OCI-LY1 (cell line): ENCODE measurements at regions not wholly inside any gene's neighbourhood (a gene's known extent, or its start where the extent isn't known, plus 50 kb on each side); places are given as distances from the start of the nearest gene placed in this dataset.

Experiments used
- H2AFZ ChIP-seq: fragments of 200-600 bp; sonication (generic), shearing (Covaris generic); 2 replicates; pipeline ENCODE4 v1.6.0; 2014; ENCODE audit warnings: antibody characterized with exemption, mild to moderate bottlenecking, low read length
- H3F3A ChIP-seq: fragments of 200-600 bp; sonication (generic), shearing (Covaris generic); 2 replicates; pipeline ENCODE4 v1.6.0; 2014; ENCODE audit warnings: mild to moderate bottlenecking, antibody characterized with exemption, low read length, moderate library complexity; ENCODE audit not compliant: insufficient read depth
- H3K27ac ChIP-seq: fragments of 200-600 bp; sonication (generic); 2 replicates; pipeline ENCODE4 v1.5.1; 2014; ENCODE audit warnings: low read length, mixed run types, mild to moderate bottlenecking, low read depth; ENCODE audit not compliant: poor library complexity, severe bottlenecking
- H3K27me3 ChIP-seq: fragments of 200-600 bp; sonication (generic); 2 replicates; pipeline ENCODE4 v1.6.0; 2014; ENCODE audit warnings: antibody characterized with exemption, mild to moderate bottlenecking, low read length, moderate library complexity; ENCODE audit not compliant: insufficient read depth
- H3K36me3 ChIP-seq: fragments of 200-600 bp; sonication (generic); 2 replicates; pipeline ENCODE4 v1.6.1; 2014; ENCODE audit warnings: mild to moderate bottlenecking, antibody characterized with exemption, low read length, moderate library complexity, mixed read lengths; ENCODE audit not compliant: insufficient read depth
- H3K4me1 ChIP-seq: fragments of 200-600 bp; sonication (generic); 2 replicates; pipeline ENCODE4 v1.5.1; 2014; ENCODE audit warnings: mild to moderate bottlenecking, low read length, moderate library complexity; ENCODE audit not compliant: insufficient read depth, severe bottlenecking
- H3K4me2 ChIP-seq: fragments of 200-600 bp; sonication (generic), shearing (Covaris generic); 2 replicates; pipeline ENCODE4 v1.6.1; 2014; ENCODE audit warnings: low read length
- H3K4me3 ChIP-seq: fragments of 200-600 bp; sonication (generic); 2 replicates; pipeline ENCODE4 v1.5.1; 2014; ENCODE audit warnings: low read length, low read depth, mild to moderate bottlenecking, mixed read lengths; ENCODE audit not compliant: poor library complexity, severe bottlenecking
- H3K79me2 ChIP-seq: fragments of 200-600 bp; shearing (Covaris generic); 2 replicates; pipeline ENCODE4 v1.6.1; 2016; ENCODE audit warnings: mixed run types, low read length, mixed read lengths; ENCODE audit not compliant: insufficient read depth
- H3K9ac ChIP-seq: fragments of 200-600 bp; sonication (generic), shearing (Covaris generic); 2 replicates; pipeline ENCODE4 v1.6.1; 2014; ENCODE audit warnings: mild to moderate bottlenecking, low read length, mixed read lengths
- H3K9me2 ChIP-seq: fragments of 200-600 bp; sonication (generic), shearing (Covaris generic); 2 replicates; pipeline ENCODE4 v1.6.1; 2014; ENCODE audit warnings: low read depth, mild to moderate bottlenecking, low read length, mixed read lengths
- H3K9me3 ChIP-seq: fragments of 200-600 bp; shearing (Covaris generic); 2 replicates; pipeline ENCODE4 v1.6.1; 2014; ENCODE audit warnings: low read length, mixed read lengths
- H4K20me1 ChIP-seq: fragments of 200-600 bp; sonication (generic), shearing (Covaris generic); 2 replicates; pipeline ENCODE4 v1.6.0; 2016; ENCODE audit warnings: mild to moderate bottlenecking, low read length; ENCODE audit not compliant: insufficient read depth
- EZH2 ChIP-seq: fragments of 200-600 bp; sonication (generic), shearing (Covaris generic); IDR thresholded peaks from 2 replicates; pipeline ENCODE4 v1.8.0; 2017; ENCODE audit warnings: borderline replicate concordance, mixed run types, mild to moderate bottlenecking, antibody characterized with exemption, low read length, moderate library complexity, mixed read lengths
- TF ChIP-seq, protein P1 (sequence below): fragments of 200-600 bp; sonication (generic), shearing (Covaris generic); IDR thresholded peaks from 2 replicates; pipeline ENCODE4 v1.5.1; 2017; ENCODE audit warnings: mild to moderate bottlenecking, antibody characterized with exemption, low read length, moderate library complexity, mixed read lengths

DNA sequence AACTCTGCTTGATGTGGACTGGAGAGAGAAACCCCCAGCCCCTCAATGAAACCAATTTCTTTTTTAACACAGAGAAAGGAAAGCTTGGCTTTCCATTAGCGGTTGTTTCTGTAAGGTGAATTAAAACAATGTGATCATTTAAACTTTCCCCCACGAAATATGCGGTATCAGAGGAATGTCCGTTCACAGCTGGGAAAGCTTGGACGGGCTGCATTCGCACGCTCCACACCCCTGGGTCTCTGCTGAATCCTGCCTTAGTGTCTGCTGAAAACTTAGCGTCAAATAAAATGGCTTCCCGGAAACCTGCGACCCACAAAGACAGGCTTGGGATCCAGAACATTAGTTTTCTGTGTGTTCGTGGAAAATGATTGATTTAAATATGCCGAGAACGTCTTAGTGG is 71.7 kb downstream of the C16orf95 start:
- Histone ChIP-seq H3K4me1 (no peaks in the 10 kb centered on the region), H3K27ac (no peak overlapping the region), H3K9me2 (no peaks in the 10 kb centered on the region), H3K4me3 (no peak overlapping the region), H3K9ac (no peak overlapping the region), H3K4me2 (no peak overlapping the region), H3F3A (no peaks in the 10 kb centered on the region), H4K20me1 (no peaks in the 10 kb centered on the region), H3K79me2 (no peaks in the 10 kb centered on the region), H2AFZ (no peak overlapping the region), H3K9me3 (no peaks in the 10 kb centered on the region), H3K36me3 (no peaks in the 10 kb centered on the region), H3K27me3 (no peaks in the 10 kb centered on the region)
- TF ChIP-seq, protein P1, sequence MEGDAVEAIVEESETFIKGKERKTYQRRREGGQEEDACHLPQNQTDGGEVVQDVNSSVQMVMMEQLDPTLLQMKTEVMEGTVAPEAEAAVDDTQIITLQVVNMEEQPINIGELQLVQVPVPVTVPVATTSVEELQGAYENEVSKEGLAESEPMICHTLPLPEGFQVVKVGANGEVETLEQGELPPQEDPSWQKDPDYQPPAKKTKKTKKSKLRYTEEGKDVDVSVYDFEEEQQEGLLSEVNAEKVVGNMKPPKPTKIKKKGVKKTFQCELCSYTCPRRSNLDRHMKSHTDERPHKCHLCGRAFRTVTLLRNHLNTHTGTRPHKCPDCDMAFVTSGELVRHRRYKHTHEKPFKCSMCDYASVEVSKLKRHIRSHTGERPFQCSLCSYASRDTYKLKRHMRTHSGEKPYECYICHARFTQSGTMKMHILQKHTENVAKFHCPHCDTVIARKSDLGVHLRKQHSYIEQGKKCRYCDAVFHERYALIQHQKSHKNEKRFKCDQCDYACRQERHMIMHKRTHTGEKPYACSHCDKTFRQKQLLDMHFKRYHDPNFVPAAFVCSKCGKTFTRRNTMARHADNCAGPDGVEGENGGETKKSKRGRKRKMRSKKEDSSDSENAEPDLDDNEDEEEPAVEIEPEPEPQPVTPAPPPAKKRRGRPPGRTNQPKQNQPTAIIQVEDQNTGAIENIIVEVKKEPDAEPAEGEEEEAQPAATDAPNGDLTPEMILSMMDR: no peak
- no peak for TF ChIP-seq EZH2

DNA sequence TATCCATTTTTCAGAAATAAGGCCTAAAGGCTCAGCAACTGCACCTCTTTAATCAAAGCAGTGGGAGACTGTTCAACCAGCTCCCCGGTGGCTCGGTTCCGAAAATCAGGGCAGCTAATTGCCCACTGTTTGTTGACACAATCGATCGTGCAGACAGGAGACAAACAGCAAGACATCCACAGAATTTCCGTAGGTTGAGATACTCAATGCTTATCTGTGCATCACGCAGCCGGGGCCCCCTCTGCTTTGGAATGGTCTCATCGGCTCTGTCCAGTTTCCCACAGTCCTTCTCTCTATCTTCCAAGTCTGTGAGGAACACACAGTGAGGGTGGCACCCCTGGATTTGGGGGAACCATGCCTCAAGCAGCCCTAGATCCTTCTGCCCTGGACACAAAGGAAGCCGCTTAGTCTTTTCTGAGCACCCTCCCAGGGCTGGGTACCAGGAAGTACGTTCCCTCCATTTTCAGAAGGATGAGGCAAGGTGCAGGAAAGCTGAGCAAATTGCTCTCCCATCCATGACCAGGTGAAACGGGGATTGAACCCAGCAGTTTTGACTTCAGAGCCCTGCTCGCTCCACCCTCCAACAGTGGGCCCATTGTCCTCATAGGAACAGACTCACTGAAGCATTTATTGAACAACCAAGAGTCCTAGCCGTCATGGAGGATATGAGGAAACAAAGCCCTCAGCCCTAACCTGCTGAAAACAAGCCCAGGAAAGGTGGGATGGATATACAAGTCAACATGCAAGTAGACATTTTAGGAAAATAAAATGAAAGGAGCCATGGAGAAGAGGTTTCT is 70.7 kb downstream of the C16orf95 start:
- Histone ChIP-seq H3F3A (no peaks in the 10 kb centered on the region), H3K9me2 (no peaks in the 10 kb centered on the region), H3K4me3 (no peak overlapping the region), H3K36me3 (no peaks in the 10 kb centered on the region), H3K4me2 (no peak overlapping the region), H3K79me2 (no peaks in the 10 kb centered on the region), H3K27ac (no peak overlapping the region), H2AFZ (no peak overlapping the region), H3K9ac (no peak overlapping the region), H3K4me1 (no peaks in the 10 kb centered on the region), H3K27me3 (no peaks in the 10 kb centered on the region), H3K9me3 (no peaks in the 10 kb centered on the region), H4K20me1 (no peaks in the 10 kb centered on the region)
- TF ChIP-seq, protein P1: no peak
- TF ChIP-seq EZH2: no peak

DNA sequence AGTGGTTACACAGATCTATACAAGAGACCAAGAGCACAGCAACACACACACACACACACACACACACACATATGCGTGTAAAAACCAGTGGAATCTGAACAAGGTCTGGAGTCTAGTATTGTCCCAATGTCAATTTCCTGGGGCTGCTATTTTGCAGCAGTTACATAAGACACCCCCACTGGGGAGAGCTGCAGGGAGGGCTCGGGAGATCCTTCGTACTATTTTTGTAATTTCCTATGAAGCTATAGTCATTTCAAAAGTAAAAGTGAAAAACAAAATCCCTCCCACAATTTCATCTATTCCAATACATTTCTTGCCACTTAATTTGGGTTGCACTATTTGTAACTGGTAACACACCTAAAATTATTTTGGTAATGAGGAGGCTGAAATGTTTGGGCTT is 68.5 kb downstream of the C16orf95 start:
- Histone ChIP-seq H3K27ac (no peak overlapping the region), H3K4me3 (no peak overlapping the region), H4K20me1 (no peaks in the 10 kb centered on the region), H3K27me3 (no peaks in the 10 kb centered on the region), H3K9ac (no peak overlapping the region), H3K9me3 (no peaks in the 10 kb centered on the region), H3K9me2 (no peaks in the 10 kb centered on the region), H2AFZ (no peak overlapping the region), H3F3A (no peaks in the 10 kb centered on the region), H3K36me3 (no peaks in the 10 kb centered on the region), H3K4me2 (no peak overlapping the region), H3K79me2 (no peaks in the 10 kb centered on the region), H3K4me1 (no peaks in the 10 kb centered on the region)
- TF ChIP-seq EZH2: no peak
- TF ChIP-seq, protein P1: no peak
